ENCODE measurements at regions not wholly inside any gene's neighbourhood (a gene's known extent, or its start where the extent isn't known, plus 50 kb on each side); places are given as distances from the start of the nearest gene placed in this dataset.

GRCh38 chr3:78148986-78149717 lies 1109.3 kb downstream of the ROBO2 start:
- peak; percentile 59 for DNase-seq (ENCODE audit: low read depth)

GRCh38 chr3:78153973-78154372 lies 1114.1 kb downstream of the ROBO2 start:
- DNase-seq (ENCODE audit: low read depth) = no peak

GRCh38 chr3:78154521-78155186 lies 1114.8 kb downstream of the ROBO2 start:
- peak; percentile 26 for DNase-seq (ENCODE audit: low read depth)

GRCh38 chr3:78161736-78162135 lies 1121.8 kb downstream of the ROBO2 start:
- DNase-seq (ENCODE audit: low read depth) = no peak

- DNase-seq (ENCODE audit: low read depth) = no peak
Observed at GRCh38 chr3:78163379-78163778, 1123.5 kb downstream of the ROBO2 start.

- no peak for DNase-seq (ENCODE audit: low read depth)
Observed at GRCh38 chr3:78165876-78166275, 1126.0 kb downstream of the ROBO2 start.

GRCh38 chr3:78174821-78175220 lies 1134.9 kb downstream of the ROBO2 start:
- DNase-seq (ENCODE audit: low read depth) = no peak

GRCh38 chr3:78176869-78177268 lies 1137.0 kb downstream of the ROBO2 start:
- DNase-seq (ENCODE audit: low read depth) = no peak

- no peak for DNase-seq (ENCODE audit: low read depth)
Observed at GRCh38 chr3:78177780-78178179, 1137.9 kb downstream of the ROBO2 start.

GRCh38 chr3:78178209-78178608 lies 1138.3 kb downstream of the ROBO2 start:
- no peak for DNase-seq (ENCODE audit: low read depth)

- peak; percentile 6 for DNase-seq (ENCODE audit: low read depth)
Observed at GRCh38 chr3:78178740-78179363, 1139.0 kb downstream of the ROBO2 start.

GRCh38 chr3:78183906-78184599 lies 1144.2 kb downstream of the ROBO2 start:
- DNase-seq (ENCODE audit: low read depth) = no peak

- no peak for DNase-seq (ENCODE audit: low read depth)
Observed at GRCh38 chr3:78186404-78186803, 1146.5 kb downstream of the ROBO2 start.

- DNase-seq (ENCODE audit: low read depth) = no peak
Observed at GRCh38 chr3:78201091-78201490, 1161.2 kb downstream of the ROBO2 start.

- DNase-seq (ENCODE audit: low read depth) = peak; percentile 72
Observed at GRCh38 chr3:78204977-78205376, 1165.1 kb downstream of the ROBO2 start.

GRCh38 chr3:78221300-78221699 lies 1181.4 kb downstream of the ROBO2 start:
- no peak for DNase-seq (ENCODE audit: low read depth)

- DNase-seq (ENCODE audit: low read depth) = peak; percentile 19
Observed at GRCh38 chr3:78221796-78222195, 1181.9 kb downstream of the ROBO2 start.

- DNase-seq (ENCODE audit: low read depth) = peak; percentile 59
Observed at GRCh38 chr3:78235841-78236240, 1195.9 kb downstream of the ROBO2 start.

GRCh38 chr3:78238811-78239210 lies 1198.9 kb downstream of the ROBO2 start:
- no peak for DNase-seq (ENCODE audit: low read depth)

- DNase-seq (ENCODE audit: low read depth) = no peak
Observed at GRCh38 chr3:78242724-78243123, 1202.8 kb downstream of the ROBO2 start.

- peak; percentile 54 for DNase-seq (ENCODE audit: low read depth)
Observed at GRCh38 chr3:78244136-78244535, 1204.2 kb downstream of the ROBO2 start.

- no peak for DNase-seq (ENCODE audit: low read depth)
Observed at GRCh38 chr3:78249294-78249693, 1209.4 kb downstream of the ROBO2 start.

GRCh38 chr3:78253860-78254259 lies 1214.0 kb downstream of the ROBO2 start:
- no peak for DNase-seq (ENCODE audit: low read depth)
